HepG2 (cell line): ENCODE measurements at regions not wholly inside any gene's neighbourhood (a gene's known extent, or its start where the extent isn't known, plus 50 kb on each side); places are given as distances from the start of the nearest gene placed in this dataset.

Experiments used
- ATAC-seq: fragments of 200-7000 bp; cut with Tn5 transposase; 3 replicates; pipeline ENCODE4 v1.9.1; 2020; ENCODE audit warnings: mild to moderate bottlenecking, moderate library complexity
- BruUV-seq: library from RNA; stranded (reverse); fragments of 400-500 nt; replicated peaks from 2 replicates; lab custom pipeline; 2021; lab: Mats Ljungman, UMichigan
- CTCF ChIA-PET: fragments of 300-600 bp; formaldehyde crosslinking; extraction: SDS; loops from one replicate; lab custom pipeline; 2021; ENCODE audit warnings: low total read pairs, inconsistent platforms, low intra/inter-chr PET ratio; lab: Yijun Ruan, JAX
- POLR2A ChIA-PET: fragments of 350-600 bp; sonication (Branson Sonifier 250); formaldehyde crosslinking; loops from one replicate; lab custom pipeline; 2020; ENCODE audit warnings: antibody characterized with exemption, inconsistent platforms; lab: Yijun Ruan, JAX
- DNase-seq: peaks from one replicate; pipeline ENCODE4 v3.0.0-alpha.2; 2015; ENCODE audit warnings: low spot score
- FAIRE-seq: peaks from 3 replicates; lab custom pipeline; 2011; peaks lifted over from hg19 to GRCh38; lab: Jason Lieb, UNC
- H2AFZ ChIP-seq: one replicate; pipeline ENCODE4 v1.6.1; 2011; ENCODE audit warnings: low read length, inconsistent platforms
- H3K27ac ChIP-seq: fragments of 300-600 bp; 3 replicates; pipeline ENCODE4 v1.8.0; 2011; ENCODE audit warnings: mixed run types, mild to moderate bottlenecking, mixed read lengths, low read length, inconsistent platforms; ENCODE audit not compliant: insufficient read depth; ENCODE audit errors: extremely low read length
- H3K27me3 ChIP-seq, 2 experiments: fragments of 200-600 bp in 1 of 2; 2 replicates in 1 of 2; 3 replicates in 1 of 2; pipeline versions ENCODE4 v1.6.0 to v1.8.0; 2011; ENCODE audit warnings: low read length in 2 of 2, mild to moderate bottlenecking in 2 of 2, moderate library complexity in 2 of 2, inconsistent platforms in 1 of 2; ENCODE audit not compliant: insufficient read depth in 2 of 2, control insufficient read depth in 1 of 2
- H3K36me3 ChIP-seq, 2 experiments: fragments of 200-600 bp in 1 of 2; replicated peaks in 1 of 2; 2 replicates in 1 of 2; 3 replicates in 1 of 2; pipeline versions ENCODE4 v1.5.1 to v1.8.0; 2011; ENCODE audit warnings: low read length in 2 of 2, inconsistent platforms in 1 of 2; ENCODE audit not compliant: insufficient read depth in 2 of 2, control insufficient read depth in 1 of 2
- H3K4me1 ChIP-seq: 2 replicates; pipeline ENCODE4 v1.5.1; 2012; ENCODE audit warnings: low read length, inconsistent platforms; ENCODE audit not compliant: insufficient read depth
- H3K4me2 ChIP-seq: 2 replicates; pipeline ENCODE4 v1.6.0; 2011; ENCODE audit warnings: low read depth, low read length, inconsistent platforms
- H3K4me3 ChIP-seq, 3 experiments: fragments of 200-600 bp in 1 of 3; sonication (generic), shearing (Covaris generic) in 1 of 3; replicated peaks in 1 of 3; 2 replicates each; pipeline ENCODE4 v1.5.1; 2011 to 2016; ENCODE audit warnings: low read length in 3 of 3, inconsistent platforms in 2 of 3, low read depth in 2 of 3, mild to moderate bottlenecking in 2 of 3, control low read depth in 1 of 3, mixed read lengths in 1 of 3; ENCODE audit not compliant: insufficient read depth in 1 of 3
- H3K79me2 ChIP-seq: one replicate; pipeline ENCODE4 v1.6.1; 2011; ENCODE audit warnings: low read length, inconsistent platforms; ENCODE audit not compliant: insufficient read depth
- H3K9ac ChIP-seq: 2 replicates; pipeline ENCODE4 v1.6.0; 2011; ENCODE audit warnings: mild to moderate bottlenecking, low read depth, low read length, inconsistent platforms; ENCODE audit not compliant: insufficient read depth
- H3K9me3 ChIP-seq: 2 replicates; pipeline ENCODE4 v1.5.1; 2012; ENCODE audit warnings: mild to moderate bottlenecking, low read length
- H4K20me1 ChIP-seq: 2 replicates; pipeline ENCODE4 v1.6.0; 2011; ENCODE audit warnings: inconsistent platforms, mild to moderate bottlenecking, low read length, moderate library complexity; ENCODE audit not compliant: insufficient read depth
- ADNP ChIP-seq: sonication (generic); formaldehyde crosslinking; IDR thresholded peaks from 2 replicates; pipeline ENCODE4 v1.4.0; 2020; ENCODE audit warnings: missing genetic modification reagents
- DR1 ChIP-seq: sonication (generic); formaldehyde crosslinking; IDR thresholded peaks from 2 replicates; pipeline ENCODE4 v1.8.0; 2021; ENCODE audit warnings: mild to moderate bottlenecking, missing genetic modification reagents, inconsistent platforms
- ERF ChIP-seq: IDR thresholded peaks from 2 replicates; pipeline ENCODE4 v1.6.1; 2018; ENCODE audit warnings: missing biosample characterization, missing genetic modification reagents
- GATAD2A ChIP-seq: IDR thresholded peaks from 2 replicates; pipeline ENCODE4 v1.6.1; 2016
- HMG20B ChIP-seq: conservative IDR thresholded peaks from 2 replicates; pipeline ENCODE4 v1.6.1; 2016; ENCODE audit warnings: missing genetic modification reagents, missing compliant biosample characterization
- KLF9 ChIP-seq: IDR thresholded peaks from 2 replicates; pipeline ENCODE4 v1.6.1; 2016; ENCODE audit warnings: low read depth
- TRIM24 ChIP-seq: sonication (generic); formaldehyde crosslinking; IDR thresholded peaks from 2 replicates; pipeline ENCODE4 v1.8.0; 2022; ENCODE audit warnings: mild to moderate bottlenecking, missing genetic modification reagents
- XRCC5 ChIP-seq: fragments of 200-400 bp; formaldehyde crosslinking; optimal IDR thresholded peaks from 2 replicates; pipeline ENCODE3; 2017; ENCODE audit warnings: mild to moderate bottlenecking, low read length
- ZKSCAN5 ChIP-seq: sonication (generic); formaldehyde crosslinking; IDR thresholded peaks from 2 replicates; pipeline ENCODE4 v1.5.1; 2020; ENCODE audit warnings: mild to moderate bottlenecking, missing genetic modification reagents
- ZNF207 ChIP-seq: fragments of 450-650 bp; IDR thresholded peaks from 2 replicates; pipeline ENCODE4 v1.6.1; 2016; ENCODE audit warnings: antibody characterized with exemption, borderline replicate concordance
- ZNF274 ChIP-seq: sonication (generic); formaldehyde crosslinking; IDR thresholded peaks from 2 replicates; pipeline ENCODE4 v1.5.1; 2020; ENCODE audit warnings: mild to moderate bottlenecking, missing genetic modification reagents
- ZNF451 ChIP-seq: sonication (generic); formaldehyde crosslinking; IDR thresholded peaks from 2 replicates; pipeline ENCODE4 v1.5.0; 2020; ENCODE audit warnings: mild to moderate bottlenecking, missing genetic modification reagents
- ZNF562 ChIP-seq: sonication (generic); formaldehyde crosslinking; IDR thresholded peaks from 2 replicates; pipeline ENCODE4 v1.8.0; 2022; ENCODE audit warnings: missing genetic modification reagents, borderline replicate concordance
- ZNF619 ChIP-seq: sonication (generic); formaldehyde crosslinking; IDR thresholded peaks from 2 replicates; pipeline ENCODE4 v1.4.0; 2020; ENCODE audit warnings: mild to moderate bottlenecking, missing genetic modification reagents
- WGBS: methylation state at CpG from one replicate; pipeline ENCODE4 v1.1.6; 2017; ENCODE audit warnings: low lambda C conversion rate; 5-methylcytosine and 5-hydroxymethylcytosine counted together
- in situ Hi-C: cut with HindIII; loops from 2 replicates; pipeline ENCODE4 v1.10.0; 2017; ENCODE audit warnings: low pct_unique_long_range_greater_than_20kb; ENCODE audit not compliant: extremely low pct_ligation_motif_present
- intact Hi-C: fragments of 100-400 bp; cut with micrococcal nuclease; formaldehyde crosslinking; loops from one replicate; pipeline ENCODE4 v1.10.0; 2022; ENCODE audit not compliant: unreplicated experiment
- TF ChIP-seq, protein P1 (sequence below): sonication (generic); formaldehyde crosslinking; IDR thresholded peaks from 2 replicates; pipeline ENCODE4 v1.8.0; 2022; ENCODE audit warnings: mild to moderate bottlenecking, missing genetic modification reagents, borderline replicate concordance
- TF ChIP-seq, protein P2 (sequence below): sonication (generic); formaldehyde crosslinking; IDR thresholded peaks from 2 replicates; pipeline ENCODE4 v1.8.0; 2022; ENCODE audit warnings: low read depth, missing genetic modification reagents
- TF ChIP-seq, protein P3 (sequence below): sonication (generic); formaldehyde crosslinking; IDR thresholded peaks from 2 replicates; pipeline ENCODE4 v1.8.0; 2022; ENCODE audit warnings: mild to moderate bottlenecking, missing genetic modification reagents, moderate library complexity

DNA sequence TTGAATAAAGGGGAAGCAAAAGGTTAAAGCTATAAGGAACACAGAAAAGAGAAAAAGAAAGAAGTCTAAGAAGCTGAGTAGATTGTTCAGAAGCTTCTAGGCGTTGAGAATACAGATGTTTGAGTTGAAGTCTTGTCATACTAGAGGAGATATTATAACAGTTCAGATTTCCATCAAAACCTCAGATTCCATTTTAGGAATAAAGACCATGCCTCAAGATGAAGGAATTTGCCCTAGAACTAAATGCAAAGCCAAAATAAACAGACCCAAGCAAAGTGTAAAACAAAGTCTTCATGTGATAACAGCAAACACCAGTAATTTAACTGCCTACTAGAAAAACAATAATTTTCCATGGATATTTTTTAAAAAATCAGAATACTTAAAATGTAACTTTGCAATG is 476.5 kb upstream of the POT1 start:
- Histone ChIP-seq H3K9me3 (no peaks in the 10 kb centered on the region), H4K20me1 (no peaks in the 10 kb centered on the region), H3K4me1 (no peaks in the 10 kb centered on the region), H3K79me2 (no peaks in the 10 kb centered on the region), H3K4me2 (no peak overlapping the region), H3K9ac (no peak overlapping the region), H3K36me3 (no peaks in the 10 kb centered on the region), H3K27me3 (no peaks in the 10 kb centered on the region), H3K4me3 (no peak overlapping the region), H3K27ac (no peak overlapping the region), H2AFZ (no peak overlapping the region)
- BruUV-seq: no TSS peak
- POLR2A ChIA-PET: no interaction called here
- no peak for DNase-seq
- 0% methylated on average over 1 of the region's 1 CpG for WGBS
- ATAC-seq: no peak
- TF ChIP-seq ZNF562 (CRISPR knock-in tag): no peak
- TF ChIP-seq ZNF619: no peak
- no peak for TF ChIP-seq KLF9 (CRISPR knock-in tag)
- TF ChIP-seq ADNP (CRISPR knock-in tag): no peak
- TF ChIP-seq DR1 (CRISPR knock-in tag): no peak
- TF ChIP-seq, protein P1, sequence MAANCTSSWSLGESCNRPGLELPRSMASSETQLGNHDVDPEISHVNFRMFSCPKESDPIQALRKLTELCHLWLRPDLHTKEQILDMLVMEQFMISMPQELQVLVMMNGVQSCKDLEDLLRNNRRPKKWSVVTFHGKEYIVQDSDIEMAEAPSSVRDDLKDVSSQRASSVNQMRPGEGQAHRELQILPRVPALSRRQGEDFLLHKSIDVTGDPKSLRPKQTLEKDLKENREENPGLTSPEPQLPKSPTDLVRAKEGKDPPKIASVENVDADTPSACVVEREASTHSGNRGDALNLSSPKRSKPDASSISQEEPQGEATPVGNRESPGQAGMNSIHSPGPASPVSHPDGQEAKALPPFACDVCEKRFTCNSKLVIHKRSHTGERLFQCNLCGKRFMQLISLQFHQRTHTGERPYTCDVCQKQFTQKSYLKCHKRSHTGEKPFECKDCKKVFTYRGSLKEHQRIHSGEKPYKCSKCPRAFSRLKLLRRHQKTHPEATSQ (CRISPR knock-in tag): no peak
- no peak for TF ChIP-seq ZKSCAN5 (CRISPR knock-in tag)
- no peak for TF ChIP-seq GATAD2A (CRISPR knock-in tag)
- TF ChIP-seq, protein P2, sequence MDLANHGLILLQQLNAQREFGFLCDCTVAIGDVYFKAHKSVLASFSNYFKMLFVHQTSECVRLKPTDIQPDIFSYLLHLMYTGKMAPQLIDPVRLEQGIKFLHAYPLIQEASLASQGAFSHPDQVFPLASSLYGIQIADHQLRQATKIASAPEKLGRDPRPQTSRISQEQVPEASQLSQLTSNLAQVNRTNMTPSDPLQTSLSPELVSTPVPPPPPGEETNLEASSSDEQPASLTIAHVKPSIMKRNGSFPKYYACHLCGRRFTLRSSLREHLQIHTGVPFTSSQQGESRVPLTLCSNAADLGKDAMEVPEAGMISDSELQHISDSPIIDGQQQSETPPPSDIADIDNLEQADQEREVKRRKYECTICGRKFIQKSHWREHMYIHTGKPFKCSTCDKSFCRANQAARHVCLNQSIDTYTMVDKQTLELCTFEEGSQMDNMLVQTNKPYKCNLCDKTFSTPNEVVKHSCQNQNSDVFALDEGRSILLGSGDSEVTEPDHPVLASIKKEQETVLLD (CRISPR knock-in tag): no peak
- no peak for TF ChIP-seq TRIM24 (CRISPR knock-in tag)
- TF ChIP-seq ZNF207: no peak
- TF ChIP-seq XRCC5: no peak
- no peak for TF ChIP-seq ERF (CRISPR knock-in tag)
- no peak for TF ChIP-seq ZNF274 (CRISPR knock-in tag)
- no peak for TF ChIP-seq HMG20B (CRISPR knock-in tag)
- TF ChIP-seq, protein P3, sequence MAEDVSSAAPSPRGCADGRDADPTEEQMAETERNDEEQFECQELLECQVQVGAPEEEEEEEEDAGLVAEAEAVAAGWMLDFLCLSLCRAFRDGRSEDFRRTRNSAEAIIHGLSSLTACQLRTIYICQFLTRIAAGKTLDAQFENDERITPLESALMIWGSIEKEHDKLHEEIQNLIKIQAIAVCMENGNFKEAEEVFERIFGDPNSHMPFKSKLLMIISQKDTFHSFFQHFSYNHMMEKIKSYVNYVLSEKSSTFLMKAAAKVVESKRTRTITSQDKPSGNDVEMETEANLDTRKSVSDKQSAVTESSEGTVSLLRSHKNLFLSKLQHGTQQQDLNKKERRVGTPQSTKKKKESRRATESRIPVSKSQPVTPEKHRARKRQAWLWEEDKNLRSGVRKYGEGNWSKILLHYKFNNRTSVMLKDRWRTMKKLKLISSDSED (CRISPR knock-in tag): no peak
- no peak for TF ChIP-seq ZNF451 (CRISPR knock-in tag)
- CTCF ChIA-PET: no interaction called here
- no peak for FAIRE-seq
- in situ Hi-C loops (no loop called here), intact Hi-C loops (no loop called here)
